ENCODE measurements at regions not wholly inside any gene's neighbourhood (a gene's known extent, or its start where the extent isn't known, plus 50 kb on each side); places are given as distances from the start of the nearest gene placed in this dataset.

DNA sequence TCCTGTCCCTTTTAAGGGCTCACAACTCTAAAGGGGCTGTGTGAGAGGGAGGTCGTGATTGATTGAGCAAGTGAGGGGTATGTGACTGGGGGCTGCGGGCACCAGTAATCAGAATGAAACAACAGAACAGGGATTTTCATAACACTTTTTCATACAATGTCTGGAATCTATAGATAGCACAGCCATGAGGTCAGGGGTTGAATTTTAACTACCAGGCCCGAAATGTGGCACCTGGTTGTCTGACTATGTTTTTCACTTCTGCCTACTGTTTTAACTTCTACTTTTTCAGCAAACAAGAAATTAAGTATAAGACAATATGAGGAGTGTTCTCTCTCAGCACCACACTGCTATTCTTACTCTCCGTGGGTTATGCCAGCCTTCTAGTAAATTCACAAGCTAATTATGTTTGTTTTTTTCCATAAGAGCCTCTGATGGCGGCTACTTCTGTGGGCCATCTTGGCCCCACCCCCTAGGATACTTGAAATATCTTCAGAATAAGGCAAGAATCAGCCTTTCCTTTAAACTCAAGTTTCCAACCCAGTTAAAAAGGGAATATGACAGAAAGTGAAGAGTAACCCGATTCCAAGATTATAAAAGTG is 552.8 kb upstream of the CHORDC1 start:
- TF ChIP-seq, protein P1, sequence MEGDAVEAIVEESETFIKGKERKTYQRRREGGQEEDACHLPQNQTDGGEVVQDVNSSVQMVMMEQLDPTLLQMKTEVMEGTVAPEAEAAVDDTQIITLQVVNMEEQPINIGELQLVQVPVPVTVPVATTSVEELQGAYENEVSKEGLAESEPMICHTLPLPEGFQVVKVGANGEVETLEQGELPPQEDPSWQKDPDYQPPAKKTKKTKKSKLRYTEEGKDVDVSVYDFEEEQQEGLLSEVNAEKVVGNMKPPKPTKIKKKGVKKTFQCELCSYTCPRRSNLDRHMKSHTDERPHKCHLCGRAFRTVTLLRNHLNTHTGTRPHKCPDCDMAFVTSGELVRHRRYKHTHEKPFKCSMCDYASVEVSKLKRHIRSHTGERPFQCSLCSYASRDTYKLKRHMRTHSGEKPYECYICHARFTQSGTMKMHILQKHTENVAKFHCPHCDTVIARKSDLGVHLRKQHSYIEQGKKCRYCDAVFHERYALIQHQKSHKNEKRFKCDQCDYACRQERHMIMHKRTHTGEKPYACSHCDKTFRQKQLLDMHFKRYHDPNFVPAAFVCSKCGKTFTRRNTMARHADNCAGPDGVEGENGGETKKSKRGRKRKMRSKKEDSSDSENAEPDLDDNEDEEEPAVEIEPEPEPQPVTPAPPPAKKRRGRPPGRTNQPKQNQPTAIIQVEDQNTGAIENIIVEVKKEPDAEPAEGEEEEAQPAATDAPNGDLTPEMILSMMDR (conservative IDR thresholded peaks at IDR 0.05; ENCODE audit: low read depth, low read length), result no peak
- no peak for TF ChIP-seq EZH2 (IDR thresholded peaks at IDR 0.05; ENCODE audit: low read length, unreplicated experiment)
- TF ChIP-seq EZH2phosphoT487 (IDR thresholded peaks at IDR 0.05; ENCODE audit: borderline replicate concordance, low read length), result no peak
